ENCODE measurements at regions not wholly inside any gene's neighbourhood (a gene's known extent, or its start where the extent isn't known, plus 50 kb on each side); places are given as distances from the start of the nearest gene placed in this dataset.

GRCh38 chr18:5667356-5667755 lies 123.6 kb upstream of the EPB41L3 start:
- TF ChIP-seq, protein P1, sequence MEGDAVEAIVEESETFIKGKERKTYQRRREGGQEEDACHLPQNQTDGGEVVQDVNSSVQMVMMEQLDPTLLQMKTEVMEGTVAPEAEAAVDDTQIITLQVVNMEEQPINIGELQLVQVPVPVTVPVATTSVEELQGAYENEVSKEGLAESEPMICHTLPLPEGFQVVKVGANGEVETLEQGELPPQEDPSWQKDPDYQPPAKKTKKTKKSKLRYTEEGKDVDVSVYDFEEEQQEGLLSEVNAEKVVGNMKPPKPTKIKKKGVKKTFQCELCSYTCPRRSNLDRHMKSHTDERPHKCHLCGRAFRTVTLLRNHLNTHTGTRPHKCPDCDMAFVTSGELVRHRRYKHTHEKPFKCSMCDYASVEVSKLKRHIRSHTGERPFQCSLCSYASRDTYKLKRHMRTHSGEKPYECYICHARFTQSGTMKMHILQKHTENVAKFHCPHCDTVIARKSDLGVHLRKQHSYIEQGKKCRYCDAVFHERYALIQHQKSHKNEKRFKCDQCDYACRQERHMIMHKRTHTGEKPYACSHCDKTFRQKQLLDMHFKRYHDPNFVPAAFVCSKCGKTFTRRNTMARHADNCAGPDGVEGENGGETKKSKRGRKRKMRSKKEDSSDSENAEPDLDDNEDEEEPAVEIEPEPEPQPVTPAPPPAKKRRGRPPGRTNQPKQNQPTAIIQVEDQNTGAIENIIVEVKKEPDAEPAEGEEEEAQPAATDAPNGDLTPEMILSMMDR (IDR thresholded peaks at IDR 0.05) = no peak
- TF ChIP-seq POLR2A (IDR thresholded peaks at IDR 0.05) = no peak

Data from transverse colon (tissue), 3 donors.